ENCODE measurements at regions not wholly inside any gene's neighbourhood (a gene's known extent, or its start where the extent isn't known, plus 50 kb on each side); places are given as distances from the start of the nearest gene placed in this dataset.

GRCh38 chrX:40484408-40485091 lies 96.2 kb upstream of the ATP6AP2 start:
- no peaks in the 10 kb centered on the region for H3K4me1 ChIP-seq (ENCODE audit: control insufficient read depth in 1 of 2, insufficient read depth in 2 of 2, low read length in 2 of 2)
- H3K4me3 ChIP-seq (ENCODE audit: low read depth in 1 of 2, low read length in 2 of 2) = no peak overlapping the region
- no peak overlapping the region for H3K27ac ChIP-seq (ENCODE audit: low read length)
- H3K36me3 ChIP-seq (ENCODE audit: control insufficient read depth in 1 of 2, insufficient read depth in 2 of 2, low read length in 2 of 2) = no peaks in the 10 kb centered on the region
- H3K9me3 ChIP-seq (ENCODE audit: control insufficient read depth in 1 of 2, low read length in 2 of 2) = no peaks in the 10 kb centered on the region
- no peaks in the 10 kb centered on the region for H3K27me3 ChIP-seq (ENCODE audit: low read depth, low read length)

- Histone ChIP-seq H3K27ac (ENCODE audit: low read length) (no peak overlapping the region), H3K9me3 (ENCODE audit: control insufficient read depth in 1 of 2, low read length in 2 of 2) (no peaks in the 10 kb centered on the region), H3K36me3 (ENCODE audit: control insufficient read depth in 1 of 2, insufficient read depth in 2 of 2, low read length in 2 of 2) (no peaks in the 10 kb centered on the region), H3K4me1 (ENCODE audit: control insufficient read depth in 1 of 2, insufficient read depth in 2 of 2, low read length in 2 of 2) (no peaks in the 10 kb centered on the region), H3K27me3 (ENCODE audit: low read depth, low read length) (no peaks in the 10 kb centered on the region), H3K4me3 (ENCODE audit: low read depth in 1 of 2, low read length in 2 of 2) (no peak overlapping the region)
Measured at GRCh38 chrX:40483502-40483901, 97.3 kb upstream of the ATP6AP2 start.

GRCh38 chrX:40479777-40480318 lies 100.9 kb upstream of the ATP6AP2 start:
- Histone ChIP-seq H3K4me1 (ENCODE audit: control insufficient read depth in 1 of 2, insufficient read depth in 2 of 2, low read length in 2 of 2) (no peaks in the 10 kb centered on the region), H3K27me3 (ENCODE audit: low read depth, low read length) (no peaks in the 10 kb centered on the region), H3K27ac (ENCODE audit: low read length) (no peak overlapping the region), H3K4me3 (ENCODE audit: low read depth in 1 of 2, low read length in 2 of 2) (no peak overlapping the region), H3K9me3 (ENCODE audit: control insufficient read depth in 1 of 2, low read length in 2 of 2) (no peaks in the 10 kb centered on the region), H3K36me3 (ENCODE audit: control insufficient read depth in 1 of 2, insufficient read depth in 2 of 2, low read length in 2 of 2) (no peaks in the 10 kb centered on the region)

GRCh38 chrX:40478474-40479065 lies 102.2 kb upstream of the ATP6AP2 start:
- Histone ChIP-seq H3K36me3 (ENCODE audit: control insufficient read depth in 1 of 2, insufficient read depth in 2 of 2, low read length in 2 of 2) (no peaks in the 10 kb centered on the region), H3K4me3 (ENCODE audit: low read depth in 1 of 2, low read length in 2 of 2) (no peak overlapping the region), H3K27ac (ENCODE audit: low read length) (no peak overlapping the region), H3K27me3 (ENCODE audit: low read depth, low read length) (no peaks in the 10 kb centered on the region), H3K4me1 (ENCODE audit: control insufficient read depth in 1 of 2, insufficient read depth in 2 of 2, low read length in 2 of 2) (peaks cover 0 to 2% of the 10 kb centered on the region in 2 donors), H3K9me3 (ENCODE audit: control insufficient read depth in 1 of 2, low read length in 2 of 2) (no peaks in the 10 kb centered on the region)

GRCh38 chrX:40476958-40477357 lies 103.8 kb upstream of the ATP6AP2 start:
- Histone ChIP-seq H3K36me3 (ENCODE audit: control insufficient read depth in 1 of 2, insufficient read depth in 2 of 2, low read length in 2 of 2) (no peaks in the 10 kb centered on the region), H3K27me3 (ENCODE audit: low read depth, low read length) (no peaks in the 10 kb centered on the region), H3K4me1 (ENCODE audit: control insufficient read depth in 1 of 2, insufficient read depth in 2 of 2, low read length in 2 of 2) (peaks cover 0 to 3% of the 10 kb centered on the region in 2 donors), H3K27ac (ENCODE audit: low read length) (no peak overlapping the region), H3K4me3 (ENCODE audit: low read depth in 1 of 2, low read length in 2 of 2) (no peak overlapping the region), H3K9me3 (ENCODE audit: control insufficient read depth in 1 of 2, low read length in 2 of 2) (no peaks in the 10 kb centered on the region)

GRCh38 chrX:40474645-40475044 lies 106.1 kb upstream of the ATP6AP2 start:
- Histone ChIP-seq H3K4me3 (ENCODE audit: low read depth in 1 of 2, low read length in 2 of 2) (no peak overlapping the region), H3K36me3 (ENCODE audit: control insufficient read depth in 1 of 2, insufficient read depth in 2 of 2, low read length in 2 of 2) (no peaks in the 10 kb centered on the region), H3K27me3 (ENCODE audit: low read depth, low read length) (no peaks in the 10 kb centered on the region), H3K9me3 (ENCODE audit: control insufficient read depth in 1 of 2, low read length in 2 of 2) (no peaks in the 10 kb centered on the region), H3K4me1 (ENCODE audit: control insufficient read depth in 1 of 2, insufficient read depth in 2 of 2, low read length in 2 of 2) (peaks cover 0 to 8% of the 10 kb centered on the region in 2 donors), H3K27ac (ENCODE audit: low read length) (no peak overlapping the region)

- peaks cover 0 to 8% of the 10 kb centered on the region in 2 donors for H3K4me1 ChIP-seq (ENCODE audit: control insufficient read depth in 1 of 2, insufficient read depth in 2 of 2, low read length in 2 of 2)
- no peak overlapping the region for H3K27ac ChIP-seq (ENCODE audit: low read length)
- H3K4me3 ChIP-seq (ENCODE audit: low read depth in 1 of 2, low read length in 2 of 2) = no peak overlapping the region
- no peaks in the 10 kb centered on the region for H3K9me3 ChIP-seq (ENCODE audit: control insufficient read depth in 1 of 2, low read length in 2 of 2)
- H3K36me3 ChIP-seq (ENCODE audit: control insufficient read depth in 1 of 2, insufficient read depth in 2 of 2, low read length in 2 of 2) = no peaks in the 10 kb centered on the region
- no peaks in the 10 kb centered on the region for H3K27me3 ChIP-seq (ENCODE audit: low read depth, low read length)
Measured at GRCh38 chrX:40474205-40474626, 106.6 kb upstream of the ATP6AP2 start.

GRCh38 chrX:40473460-40474204 lies 107.1 kb upstream of the ATP6AP2 start:
- Histone ChIP-seq H3K9me3 (ENCODE audit: control insufficient read depth in 1 of 2, low read length in 2 of 2) (no peaks in the 10 kb centered on the region), H3K4me3 (ENCODE audit: low read depth in 1 of 2, low read length in 2 of 2) (no peak overlapping the region), H3K27ac (ENCODE audit: low read length) (no peak overlapping the region), H3K4me1 (ENCODE audit: control insufficient read depth in 1 of 2, insufficient read depth in 2 of 2, low read length in 2 of 2) (peaks cover 0 to 8% of the 10 kb centered on the region in 2 donors), H3K27me3 (ENCODE audit: low read depth, low read length) (no peaks in the 10 kb centered on the region), H3K36me3 (ENCODE audit: control insufficient read depth in 1 of 2, insufficient read depth in 2 of 2, low read length in 2 of 2) (no peaks in the 10 kb centered on the region)

- H3K27me3 ChIP-seq (ENCODE audit: low read depth, low read length) = no peaks in the 10 kb centered on the region
Measured at GRCh38 chrX:40471965-40472648, 108.7 kb upstream of the ATP6AP2 start.

GRCh38 chrX:40470830-40471429 lies 109.8 kb upstream of the ATP6AP2 start:
- Histone ChIP-seq H3K36me3 (ENCODE audit: control insufficient read depth in 1 of 2, insufficient read depth in 2 of 2, low read length in 2 of 2) (no peaks in the 10 kb centered on the region), H3K27ac (ENCODE audit: low read length) (no peak overlapping the region), H3K4me1 (ENCODE audit: control insufficient read depth in 1 of 2, insufficient read depth in 2 of 2, low read length in 2 of 2) (peaks cover 0 to 13% of the 10 kb centered on the region in 2 donors), H3K27me3 (ENCODE audit: low read depth, low read length) (no peaks in the 10 kb centered on the region), H3K4me3 (ENCODE audit: low read depth in 1 of 2, low read length in 2 of 2) (no peak overlapping the region), H3K9me3 (ENCODE audit: control insufficient read depth in 1 of 2, low read length in 2 of 2) (no peaks in the 10 kb centered on the region)

More at GRCh38 chrX:40471965-40472648, 108.7 kb upstream of the ATP6AP2 start:
- Histone ChIP-seq H3K9me3 (ENCODE audit: control insufficient read depth in 1 of 2, low read length in 2 of 2) (no peaks in the 10 kb centered on the region), H3K4me3 (ENCODE audit: low read depth in 1 of 2, low read length in 2 of 2) (peak overlapping the region in 1 of 2 donors; percentile 11), H3K36me3 (ENCODE audit: control insufficient read depth in 1 of 2, insufficient read depth in 2 of 2, low read length in 2 of 2) (no peaks in the 10 kb centered on the region), H3K4me1 (ENCODE audit: control insufficient read depth in 1 of 2, insufficient read depth in 2 of 2, low read length in 2 of 2) (peaks cover 0 to 13% of the 10 kb centered on the region in 2 donors), H3K27ac (ENCODE audit: low read length) (no peak overlapping the region)

Data from muscle layer of duodenum (tissue), 2 donors.